WTC11 (cell line): ENCODE measurements at regions not wholly inside any gene's neighbourhood (a gene's known extent, or its start where the extent isn't known, plus 50 kb on each side); places are given as distances from the start of the nearest gene placed in this dataset.

Source experiments
- ATAC-seq: fragments of 200-7000 bp; cut with Tn5 transposase; 2 replicates; pipeline ENCODE4 v1.10.0; 2021; ENCODE audit warnings: mild to moderate bottlenecking, moderate library complexity
- CTCF ChIA-PET: fragments of 300-600 bp; sonication (Branson Sonifier 250); formaldehyde crosslinking; loops from one replicate; lab custom pipeline; 2021; ENCODE audit warnings: antibody characterized with exemption; lab: Charles Lee
- POLR2A ChIA-PET: fragments of 350-600 bp; sonication (Branson Sonifier 250); formaldehyde crosslinking; loops from one replicate; lab custom pipeline; 2021; ENCODE audit warnings: antibody characterized with exemption; lab: Charles Lee
- DNase-seq: peaks from one replicate; pipeline ENCODE4 v3.0.0; 2021; ENCODE audit warnings: low spot score
- H3K27ac Mint-ChIP-seq: 2 replicates; pipeline ENCODE4 v1.8.0; 2021; ENCODE audit warnings: mixed read lengths
- H3K27me3 Mint-ChIP-seq: 2 replicates; pipeline ENCODE4 v1.8.0; 2021; ENCODE audit warnings: low read depth, mild to moderate bottlenecking, moderate library complexity, mixed read lengths
- H3K36me3 Mint-ChIP-seq: 2 replicates; pipeline ENCODE4 v1.8.0; 2021; ENCODE audit warnings: mixed read lengths
- H3K4me1 Mint-ChIP-seq: 2 replicates; pipeline ENCODE4 v1.8.0; 2022; ENCODE audit warnings: mixed read lengths
- H3K4me3 Mint-ChIP-seq: 2 replicates; pipeline ENCODE4 v1.8.0; 2021; ENCODE audit warnings: mild to moderate bottlenecking, moderate library complexity, mixed read lengths
- H3K9me3 Mint-ChIP-seq: 2 replicates; pipeline ENCODE4 v1.8.0; 2021; ENCODE audit warnings: mixed read lengths
- AR ChIP-seq: fragments of 250-450 bp; sonication (Bioruptor Pico); IDR thresholded peaks from 2 replicates; pipeline ENCODE4 v1.9.0; 2021; ENCODE audit warnings: mild to moderate bottlenecking
- ATF1 ChIP-seq: sonication (generic); formaldehyde crosslinking; IDR thresholded peaks from 2 replicates; pipeline ENCODE4 v1.8.1; 2023; ENCODE audit warnings: mild to moderate bottlenecking, moderate library complexity, missing genetic modification reagents
- ATF3 ChIP-seq: sonication (generic); formaldehyde crosslinking; conservative IDR thresholded peaks from 2 replicates; pipeline ENCODE4 v1.8.1; 2022; ENCODE audit warnings: mild to moderate bottlenecking, missing genetic modification reagents
- FOXP1 ChIP-seq: sonication (generic); formaldehyde crosslinking; IDR thresholded peaks from 2 replicates; pipeline ENCODE4 v1.8.0; 2022; ENCODE audit warnings: missing genetic modification reagents, mild to moderate bottlenecking, moderate library complexity, borderline replicate concordance
- SMAD3 ChIP-seq: sonication (generic); formaldehyde crosslinking; IDR thresholded peaks from 2 replicates; pipeline ENCODE4 v1.8.0; 2022; ENCODE audit warnings: missing genetic modification reagents, mild to moderate bottlenecking, borderline replicate concordance
- SOX15 ChIP-seq: fragments of 250-450 bp; sonication (Bioruptor Pico); IDR thresholded peaks from 2 replicates; pipeline ENCODE4 v1.9.0; 2021; ENCODE audit warnings: mild to moderate bottlenecking
- ZBTB21 ChIP-seq: sonication (generic); formaldehyde crosslinking; IDR thresholded peaks from 2 replicates; pipeline ENCODE4 v1.8.1; 2023; ENCODE audit warnings: mild to moderate bottlenecking, missing genetic modification reagents, borderline replicate concordance
- ZNF232 ChIP-seq: sonication (generic); formaldehyde crosslinking; IDR thresholded peaks from 2 replicates; pipeline ENCODE4 v1.8.0; 2022; ENCODE audit warnings: mild to moderate bottlenecking, missing genetic modification reagents
- ZNF425 ChIP-seq: fragments of 250-450 bp; sonication (Bioruptor Pico); conservative IDR thresholded peaks from 2 replicates; pipeline ENCODE4 v1.9.0; 2021; ENCODE audit warnings: mild to moderate bottlenecking
- TF ChIP-seq, protein P1 (sequence below): sonication (generic); formaldehyde crosslinking; IDR thresholded peaks from 2 replicates; pipeline ENCODE4 v1.8.0; 2023; ENCODE audit warnings: missing genetic modification reagents
- TF ChIP-seq, protein P2 (sequence below): fragments of 250-450 bp; sonication (Bioruptor Pico); IDR thresholded peaks from 2 replicates; pipeline ENCODE4 v2.1.2; 2022; ENCODE audit warnings: mild to moderate bottlenecking, moderate library complexity
- TF ChIP-seq, protein P3 (sequence below): sonication (generic); formaldehyde crosslinking; IDR thresholded peaks from 2 replicates; pipeline ENCODE4 v1.8.0; 2023; ENCODE audit warnings: missing genetic modification reagents, mild to moderate bottlenecking, borderline replicate concordance

DNA sequence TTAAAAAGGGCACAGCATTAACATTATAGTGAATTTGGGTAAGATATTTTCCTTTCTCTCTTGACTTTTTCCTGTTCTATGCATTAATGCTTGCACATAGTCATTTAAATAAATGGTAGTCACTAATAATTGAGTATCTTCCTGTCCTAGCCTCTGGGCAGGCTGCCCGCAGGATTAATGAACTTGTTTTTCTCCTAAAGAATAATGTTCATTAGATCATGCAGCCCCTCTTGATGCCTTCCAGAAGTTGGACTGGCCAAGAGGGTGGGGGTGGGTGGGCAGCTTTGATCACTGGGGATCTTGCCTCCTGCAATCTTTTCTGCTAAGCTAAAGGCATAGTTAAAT is 514.5 kb upstream of the CDH2 start:
- POLR2A ChIA-PET = no interaction called here
- H3K36me3 Mint-ChIP-seq = no peaks in the 10 kb centered on the region
- no peak for ATAC-seq

DNA sequence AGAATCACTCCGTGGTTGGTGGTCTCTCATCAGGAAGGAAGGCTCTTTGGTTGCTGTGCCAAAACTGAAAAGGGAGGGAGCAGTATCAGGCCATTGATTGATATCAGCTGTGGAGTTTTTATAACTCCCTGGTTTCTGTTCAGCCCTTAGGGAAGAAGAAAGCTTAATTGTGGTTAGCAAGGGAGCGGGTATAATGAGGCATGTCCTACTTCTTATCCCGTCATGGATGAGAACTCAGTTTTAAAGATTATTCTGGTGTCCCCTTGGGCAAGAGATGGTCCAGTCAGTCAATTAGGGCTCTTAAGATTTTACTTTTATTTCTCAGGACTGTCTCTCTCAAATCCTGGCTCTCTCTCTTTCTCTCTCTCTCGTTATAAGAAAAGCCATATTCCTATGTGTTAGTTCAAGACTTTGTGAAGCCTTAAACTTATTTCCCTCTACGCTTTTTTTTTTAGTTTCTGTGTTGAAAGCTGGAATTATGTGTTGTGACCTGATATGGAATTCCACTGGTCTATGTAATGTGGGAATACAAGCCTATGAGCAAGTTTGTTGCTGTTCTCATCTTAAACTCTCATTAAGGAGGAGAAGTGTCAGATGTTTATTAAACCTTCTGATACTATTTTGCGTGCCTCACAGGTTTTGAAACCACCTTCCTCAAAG is 514.0 kb upstream of the CDH2 start:
- no peak overlapping the region for H3K4me3 Mint-ChIP-seq
- H3K27ac Mint-ChIP-seq = no peak overlapping the region
- DNase-seq (no peak), ATAC-seq (no peak)
- H3K27me3 Mint-ChIP-seq = no peaks in the 10 kb centered on the region
- ChIA-PET POLR2A (no interaction called here), CTCF (no interaction called here)
- TF ChIP-seq, protein P1, sequence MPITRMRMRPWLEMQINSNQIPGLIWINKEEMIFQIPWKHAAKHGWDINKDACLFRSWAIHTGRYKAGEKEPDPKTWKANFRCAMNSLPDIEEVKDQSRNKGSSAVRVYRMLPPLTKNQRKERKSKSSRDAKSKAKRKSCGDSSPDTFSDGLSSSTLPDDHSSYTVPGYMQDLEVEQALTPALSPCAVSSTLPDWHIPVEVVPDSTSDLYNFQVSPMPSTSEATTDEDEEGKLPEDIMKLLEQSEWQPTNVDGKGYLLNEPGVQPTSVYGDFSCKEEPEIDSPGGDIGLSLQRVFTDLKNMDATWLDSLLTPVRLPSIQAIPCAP (CRISPR knock-in tag) = no peak
- TF ChIP-seq SOX15 (CRISPR knock-in tag) = no peak
- H3K4me1 Mint-ChIP-seq = peaks cover 45% of the 10 kb centered on the region
- H3K9me3 Mint-ChIP-seq = no peaks in the 10 kb centered on the region
- H3K36me3 Mint-ChIP-seq = no peaks in the 10 kb centered on the region

More for the DNA sequence above, 514.5 kb upstream of the CDH2 start:
- CTCF ChIA-PET = no interaction called here
- H3K27ac Mint-ChIP-seq = no peak overlapping the region
- H3K4me3 Mint-ChIP-seq = no peak overlapping the region
- DNase-seq = no peak
- H3K9me3 Mint-ChIP-seq = no peaks in the 10 kb centered on the region
- no peaks in the 10 kb centered on the region for H3K27me3 Mint-ChIP-seq
- no peak for TF ChIP-seq SMAD3
- peaks cover 45% of the 10 kb centered on the region for H3K4me1 Mint-ChIP-seq

DNA sequence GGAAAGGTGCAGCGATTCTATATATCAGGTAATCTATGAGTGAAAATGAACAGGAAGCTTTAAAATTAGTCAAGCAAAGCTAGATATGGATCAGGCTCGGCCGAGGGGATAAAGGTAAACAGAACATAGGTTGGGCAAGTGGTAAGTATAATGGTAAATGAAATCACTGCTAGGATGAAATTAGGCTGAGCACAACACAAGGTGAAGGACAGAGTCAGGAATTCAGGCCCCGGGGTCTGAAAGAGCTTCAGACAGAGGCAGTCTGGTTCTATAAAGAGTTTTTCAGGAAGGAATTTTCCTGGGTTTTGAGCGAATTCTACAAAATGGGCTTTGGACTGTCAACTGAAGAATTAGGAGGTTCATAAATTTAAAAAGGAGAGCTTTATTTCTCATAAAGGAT is 513.2 kb upstream of the CDH2 start:
- H3K27ac Mint-ChIP-seq = no peak overlapping the region
- H3K27me3 Mint-ChIP-seq = no peaks in the 10 kb centered on the region
- H3K36me3 Mint-ChIP-seq = no peaks in the 10 kb centered on the region
- peaks cover 47% of the 10 kb centered on the region for H3K4me1 Mint-ChIP-seq
- peak; percentile 58; the same call in 1 of the 2 replicates for ATAC-seq
- H3K9me3 Mint-ChIP-seq = no peaks in the 10 kb centered on the region
- no peak for DNase-seq
- TF ChIP-seq ZNF232 (CRISPR knock-in tag) = no peak
- POLR2A ChIA-PET = no interaction called here
- CTCF ChIA-PET = no interaction called here
- H3K4me3 Mint-ChIP-seq = no peak overlapping the region

DNA sequence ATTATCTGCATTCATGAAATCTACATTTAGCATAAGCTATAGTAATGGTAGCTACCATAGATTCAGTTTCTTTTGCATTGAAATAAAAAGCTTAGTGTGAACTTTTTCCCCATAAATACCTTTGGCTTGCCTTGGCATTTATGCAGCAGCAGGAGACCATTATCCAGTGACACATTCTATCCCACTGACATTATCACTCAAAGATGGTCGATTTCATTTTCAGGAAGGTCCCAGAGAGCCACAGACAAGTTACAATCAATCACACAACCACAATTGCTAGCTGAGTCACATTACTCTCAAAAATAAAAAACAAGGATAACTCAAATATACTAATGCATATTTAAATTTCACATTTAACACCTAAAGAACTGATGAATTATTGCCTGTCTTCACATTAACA is 512.7 kb upstream of the CDH2 start:
- H3K27me3 Mint-ChIP-seq = no peaks in the 10 kb centered on the region
- no peak for ATAC-seq
- no peaks in the 10 kb centered on the region for H3K9me3 Mint-ChIP-seq
- peaks cover 52% of the 10 kb centered on the region for H3K4me1 Mint-ChIP-seq
- ChIA-PET POLR2A (no interaction called here), CTCF (no interaction called here)
- peak overlapping the region; percentile 29 for H3K27ac Mint-ChIP-seq
- no peaks in the 10 kb centered on the region for H3K36me3 Mint-ChIP-seq
- no peak for TF ChIP-seq ATF1
- TF ChIP-seq ZBTB21 (CRISPR knock-in tag) = no peak
- no peak for TF ChIP-seq ATF3 (CRISPR knock-in tag)
- no peak for TF ChIP-seq AR (CRISPR knock-in tag)
- TF ChIP-seq, protein P2, sequence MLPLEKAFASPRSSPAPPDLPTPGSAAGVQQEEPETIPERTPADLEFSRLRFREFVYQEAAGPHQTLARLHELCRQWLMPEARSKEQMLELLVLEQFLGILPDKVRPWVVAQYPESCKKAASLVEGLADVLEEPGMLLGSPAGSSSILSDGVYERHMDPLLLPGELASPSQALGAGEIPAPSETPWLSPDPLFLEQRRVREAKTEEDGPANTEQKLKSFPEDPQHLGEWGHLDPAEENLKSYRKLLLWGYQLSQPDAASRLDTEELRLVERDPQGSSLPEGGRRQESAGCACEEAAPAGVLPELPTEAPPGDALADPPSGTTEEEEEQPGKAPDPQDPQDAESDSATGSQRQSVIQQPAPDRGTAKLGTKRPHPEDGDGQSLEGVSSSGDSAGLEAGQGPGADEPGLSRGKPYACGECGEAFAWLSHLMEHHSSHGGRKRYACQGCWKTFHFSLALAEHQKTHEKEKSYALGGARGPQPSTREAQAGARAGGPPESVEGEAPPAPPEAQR = no peak
- TF ChIP-seq FOXP1 (CRISPR knock-in tag) = no peak
- no peak overlapping the region for H3K4me3 Mint-ChIP-seq
- no peak for DNase-seq

DNA sequence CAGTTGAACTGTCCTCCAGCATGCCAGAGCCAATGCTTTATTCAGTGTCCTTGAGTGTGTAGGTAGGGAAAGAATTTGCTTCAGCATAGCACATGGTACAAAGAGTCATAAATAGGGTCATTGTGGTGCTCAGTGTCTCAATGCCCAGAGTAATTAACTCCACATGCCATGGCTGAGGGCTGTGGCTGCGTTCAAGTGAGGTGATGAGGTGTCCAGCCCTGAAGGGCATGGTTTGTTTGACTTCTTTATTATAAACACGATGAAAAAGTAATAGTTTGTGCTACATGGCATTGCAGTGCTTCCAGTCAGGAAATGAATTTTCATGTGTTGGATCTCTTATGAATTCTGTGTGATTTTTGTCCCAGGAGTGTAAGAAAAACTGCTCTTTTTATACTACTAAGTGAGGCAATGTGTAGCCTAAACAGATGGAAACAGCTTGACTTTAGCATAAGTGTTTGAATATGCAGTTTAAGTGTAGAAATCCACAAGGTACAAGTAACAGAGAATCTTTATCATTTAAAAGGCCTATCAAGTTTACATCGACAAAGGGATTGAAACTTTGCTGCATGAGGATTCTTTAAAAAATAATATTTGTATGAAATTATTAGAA is 507.9 kb upstream of the CDH2 start:
- POLR2A ChIA-PET = no interaction called here
- Mint-ChIP-seq H3K9me3 (no peaks in the 10 kb centered on the region), H3K27me3 (no peaks in the 10 kb centered on the region), H3K4me3 (no peak overlapping the region), H3K27ac (peak overlapping the region; percentile 13; the same call in 1 of the 2 replicates), H3K4me1 (peaks cover 36% of the 10 kb centered on the region), H3K36me3 (no peaks in the 10 kb centered on the region)
- ATAC-seq = peak; percentile 48
- no peak for DNase-seq
- CTCF ChIA-PET = no interaction called here
- no peak for TF ChIP-seq ZNF232 (CRISPR knock-in tag)
- no peak for TF ChIP-seq ZNF425 (CRISPR knock-in tag)
- TF ChIP-seq, protein P3, sequence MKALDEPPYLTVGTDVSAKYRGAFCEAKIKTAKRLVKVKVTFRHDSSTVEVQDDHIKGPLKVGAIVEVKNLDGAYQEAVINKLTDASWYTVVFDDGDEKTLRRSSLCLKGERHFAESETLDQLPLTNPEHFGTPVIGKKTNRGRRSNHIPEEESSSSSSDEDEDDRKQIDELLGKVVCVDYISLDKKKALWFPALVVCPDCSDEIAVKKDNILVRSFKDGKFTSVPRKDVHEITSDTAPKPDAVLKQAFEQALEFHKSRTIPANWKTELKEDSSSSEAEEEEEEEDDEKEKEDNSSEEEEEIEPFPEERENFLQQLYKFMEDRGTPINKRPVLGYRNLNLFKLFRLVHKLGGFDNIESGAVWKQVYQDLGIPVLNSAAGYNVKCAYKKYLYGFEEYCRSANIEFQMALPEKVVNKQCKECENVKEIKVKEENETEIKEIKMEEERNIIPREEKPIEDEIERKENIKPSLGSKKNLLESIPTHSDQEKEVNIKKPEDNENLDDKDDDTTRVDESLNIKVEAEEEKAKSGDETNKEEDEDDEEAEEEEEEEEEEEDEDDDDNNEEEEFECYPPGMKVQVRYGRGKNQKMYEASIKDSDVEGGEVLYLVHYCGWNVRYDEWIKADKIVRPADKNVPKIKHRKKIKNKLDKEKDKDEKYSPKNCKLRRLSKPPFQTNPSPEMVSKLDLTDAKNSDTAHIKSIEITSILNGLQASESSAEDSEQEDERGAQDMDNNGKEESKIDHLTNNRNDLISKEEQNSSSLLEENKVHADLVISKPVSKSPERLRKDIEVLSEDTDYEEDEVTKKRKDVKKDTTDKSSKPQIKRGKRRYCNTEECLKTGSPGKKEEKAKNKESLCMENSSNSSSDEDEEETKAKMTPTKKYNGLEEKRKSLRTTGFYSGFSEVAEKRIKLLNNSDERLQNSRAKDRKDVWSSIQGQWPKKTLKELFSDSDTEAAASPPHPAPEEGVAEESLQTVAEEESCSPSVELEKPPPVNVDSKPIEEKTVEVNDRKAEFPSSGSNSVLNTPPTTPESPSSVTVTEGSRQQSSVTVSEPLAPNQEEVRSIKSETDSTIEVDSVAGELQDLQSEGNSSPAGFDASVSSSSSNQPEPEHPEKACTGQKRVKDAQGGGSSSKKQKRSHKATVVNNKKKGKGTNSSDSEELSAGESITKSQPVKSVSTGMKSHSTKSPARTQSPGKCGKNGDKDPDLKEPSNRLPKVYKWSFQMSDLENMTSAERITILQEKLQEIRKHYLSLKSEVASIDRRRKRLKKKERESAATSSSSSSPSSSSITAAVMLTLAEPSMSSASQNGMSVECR (CRISPR knock-in tag) = no peak
